HCT116 (cell line): ENCODE measurements at regions not wholly inside any gene's neighbourhood (a gene's known extent, or its start where the extent isn't known, plus 50 kb on each side); places are given as distances from the start of the nearest gene placed in this dataset.

Experiments
- CTCF ChIP-seq, 3 experiments: fragments of 200-600 bp in 1 of 3; sonication (generic) in 1 of 3; IDR thresholded peaks in 2 of 3; conservative IDR thresholded peaks in 1 of 3; 2 replicates each; pipeline ENCODE4 v1.5.1; 2012 to 2017; ENCODE audit warnings: low read depth in 2 of 3, low read length in 2 of 3, antibody characterized with exemption in 1 of 3, borderline replicate concordance in 1 of 3, control low read depth in 1 of 3, mild to moderate bottlenecking in 1 of 3, mixed read lengths in 1 of 3, mixed run types in 1 of 3, moderate library complexity in 1 of 3; ENCODE audit not compliant: insufficient read depth in 1 of 3
- EZH2 ChIP-seq: fragments of 200-600 bp; sonication (generic); IDR thresholded peaks from 2 replicates; pipeline ENCODE4 v1.6.1; 2017; ENCODE audit warnings: antibody characterized with exemption, mixed run types
- EZH2phosphoT487 ChIP-seq: fragments of 200-600 bp; IDR thresholded peaks from 2 replicates; pipeline ENCODE4 v1.6.1; 2018; ENCODE audit warnings: antibody characterized with exemption, borderline replicate concordance
- FOSL1 ChIP-seq: IDR thresholded peaks from 2 replicates; pipeline ENCODE4 v1.6.1; 2012; ENCODE audit warnings: low read depth
- POLR2A ChIP-seq: IDR thresholded peaks from 2 replicates; pipeline ENCODE4 v1.7.0; 2011; ENCODE audit warnings: borderline replicate concordance; ENCODE audit not compliant: insufficient read depth, insufficient read length; ENCODE audit errors: extremely low read depth
- RAD21 ChIP-seq: IDR thresholded peaks from 2 replicates; pipeline ENCODE4 v1.6.1; 2012; ENCODE audit warnings: low read depth, mild to moderate bottlenecking
- REST ChIP-seq: IDR thresholded peaks from 2 replicates; pipeline ENCODE4 v1.6.1; 2012; ENCODE audit warnings: low read depth
- SP1 ChIP-seq: IDR thresholded peaks from 2 replicates; pipeline ENCODE4 v1.6.1; 2012; ENCODE audit warnings: low read depth
- ZFX ChIP-seq: fragments of 450-650 bp; IDR thresholded peaks from 2 replicates; pipeline ENCODE4 v1.6.1; 2017
- TF ChIP-seq, protein P1 (sequence below): IDR thresholded peaks from 2 replicates; pipeline ENCODE4 v1.6.1; 2012
- TF ChIP-seq, protein P2 (sequence below): IDR thresholded peaks from 2 replicates; pipeline ENCODE4 v1.6.1; 2011; ENCODE audit warnings: mild to moderate bottlenecking, low read length, moderate library complexity; ENCODE audit not compliant: insufficient replicate concordance; ENCODE audit errors: extremely low read depth

DNA sequence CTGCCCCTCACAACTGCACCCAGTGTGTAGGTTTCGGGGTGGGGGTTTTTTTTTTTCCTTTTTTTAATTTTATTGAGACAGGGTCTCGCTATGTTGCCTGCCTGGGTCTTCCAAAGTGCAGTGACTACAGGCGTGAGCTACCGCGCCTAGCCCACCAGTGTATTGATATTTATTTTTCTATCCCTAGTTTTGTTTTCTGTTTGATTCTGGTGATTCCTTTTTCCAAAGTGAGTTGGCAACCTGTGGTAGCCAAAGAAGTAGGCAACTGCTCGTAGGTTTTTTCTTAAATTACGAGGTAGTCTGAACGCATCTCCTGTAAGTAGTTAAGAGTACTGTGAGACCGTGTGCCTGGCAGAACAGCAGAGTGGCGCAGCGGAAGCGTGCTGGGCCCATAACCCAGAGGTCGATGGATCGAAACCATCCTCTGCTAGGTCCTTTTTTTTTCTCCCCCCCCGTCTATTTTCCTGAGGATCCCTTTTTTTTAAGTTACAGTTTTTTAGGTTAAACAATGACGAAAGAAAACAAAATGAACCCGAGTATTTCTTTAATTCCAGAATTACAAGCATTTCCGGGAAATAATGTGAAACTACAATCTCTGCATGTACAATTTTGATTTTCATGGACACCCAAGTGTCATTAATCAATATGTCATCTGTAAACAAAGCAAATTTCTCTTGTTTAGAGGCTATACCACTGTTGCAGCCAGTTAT, 78.7 kb upstream of the BTN3A2 start:
- TF ChIP-seq CTCF (IDR thresholded peaks at IDR 0.05 in 2 of 3, conservative IDR thresholded peaks at IDR 0.05 in 1 of 3; ENCODE audit: borderline replicate concordance in 1 of 3, insufficient read depth in 1 of 3, low read depth in 2 of 3, low read length in 2 of 3): no peak
- TF ChIP-seq, protein P1, sequence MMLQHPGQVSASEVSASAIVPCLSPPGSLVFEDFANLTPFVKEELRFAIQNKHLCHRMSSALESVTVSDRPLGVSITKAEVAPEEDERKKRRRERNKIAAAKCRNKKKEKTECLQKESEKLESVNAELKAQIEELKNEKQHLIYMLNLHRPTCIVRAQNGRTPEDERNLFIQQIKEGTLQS: peak; percentile 95
- TF ChIP-seq RAD21: 0 out of 2 replicates have a peak, but pooled peaks have one; percentile 9
- TF ChIP-seq EZH2phosphoT487: no peak
- TF ChIP-seq, protein P2, sequence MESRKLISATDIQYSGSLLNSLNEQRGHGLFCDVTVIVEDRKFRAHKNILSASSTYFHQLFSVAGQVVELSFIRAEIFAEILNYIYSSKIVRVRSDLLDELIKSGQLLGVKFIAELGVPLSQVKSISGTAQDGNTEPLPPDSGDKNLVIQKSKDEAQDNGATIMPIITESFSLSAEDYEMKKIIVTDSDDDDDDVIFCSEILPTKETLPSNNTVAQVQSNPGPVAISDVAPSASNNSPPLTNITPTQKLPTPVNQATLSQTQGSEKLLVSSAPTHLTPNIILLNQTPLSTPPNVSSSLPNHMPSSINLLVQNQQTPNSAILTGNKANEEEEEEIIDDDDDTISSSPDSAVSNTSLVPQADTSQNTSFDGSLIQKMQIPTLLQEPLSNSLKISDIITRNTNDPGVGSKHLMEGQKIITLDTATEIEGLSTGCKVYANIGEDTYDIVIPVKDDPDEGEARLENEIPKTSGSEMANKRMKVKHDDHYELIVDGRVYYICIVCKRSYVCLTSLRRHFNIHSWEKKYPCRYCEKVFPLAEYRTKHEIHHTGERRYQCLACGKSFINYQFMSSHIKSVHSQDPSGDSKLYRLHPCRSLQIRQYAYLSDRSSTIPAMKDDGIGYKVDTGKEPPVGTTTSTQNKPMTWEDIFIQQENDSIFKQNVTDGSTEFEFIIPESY: peak; percentile 45
- TF ChIP-seq EZH2: no peak
- TF ChIP-seq FOSL1: no peak
- TF ChIP-seq REST: no peak
- no peak for TF ChIP-seq SP1
- TF ChIP-seq ZFX: no peak
- no peak for TF ChIP-seq POLR2A
